ENCODE measurements at regions not wholly inside any gene's neighbourhood (a gene's known extent, or its start where the extent isn't known, plus 50 kb on each side); places are given as distances from the start of the nearest gene placed in this dataset.

DNA sequence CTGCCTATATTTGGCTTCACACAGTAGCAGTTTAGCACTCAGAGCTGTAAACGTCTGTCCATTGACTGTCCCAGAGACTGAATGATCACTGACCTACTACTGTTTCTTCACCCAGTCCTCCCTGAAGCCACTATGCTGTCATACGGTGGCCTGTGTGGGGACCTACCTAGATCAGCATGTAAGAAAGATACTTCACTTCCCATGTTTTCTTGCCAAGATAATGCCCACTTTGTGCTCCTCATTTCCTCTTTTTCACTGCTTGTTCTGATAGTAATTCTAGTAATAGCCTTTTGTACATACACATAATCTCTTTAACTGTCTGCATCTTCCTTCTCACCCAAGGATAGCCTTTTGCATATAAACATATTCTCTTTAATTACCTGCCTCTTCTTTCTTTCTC, 109.9 kb upstream of the TIAM2 start:
- Mint-ChIP-seq H3K4me3 (ENCODE audit: low read depth) (no peak overlapping the region), H3K27me3 (ENCODE audit: low read depth) (no peaks in the 10 kb centered on the region), H3K4me1 (ENCODE audit: low read depth) (no peaks in the 10 kb centered on the region), H3K27ac (no peak overlapping the region), H3K9me3 (no peaks in the 10 kb centered on the region), H3K36me3 (ENCODE audit: low read depth) (peaks cover 4% of the 10 kb centered on the region)
- intact Hi-C loops (cut with micrococcal nuclease) = no loop called here
- DNase-seq (ENCODE audit: low spot score) = no peak

DNA sequence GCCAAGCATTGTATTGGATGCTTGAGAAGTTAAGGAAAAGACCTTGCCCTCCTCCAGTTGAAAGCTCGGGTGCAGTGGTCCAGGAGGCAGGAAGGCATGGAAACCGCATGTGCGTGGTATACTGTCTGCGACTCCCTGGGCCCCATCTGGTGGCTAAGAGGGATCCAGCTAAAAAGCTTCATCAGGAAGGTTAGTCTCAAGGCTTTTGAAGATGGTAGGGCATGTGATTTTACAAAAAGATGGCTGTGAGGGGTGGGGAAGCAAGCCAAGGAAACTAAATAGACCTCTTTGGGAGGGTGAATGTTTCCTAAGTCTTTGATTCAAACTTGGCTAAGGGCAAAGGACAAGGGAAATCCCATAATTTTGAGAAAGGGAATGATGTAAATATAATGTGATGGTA, 109.1 kb upstream of the TIAM2 start:
- H3K36me3 Mint-ChIP-seq (ENCODE audit: low read depth) = peaks cover 4% of the 10 kb centered on the region
- no peaks in the 10 kb centered on the region for H3K9me3 Mint-ChIP-seq
- H3K4me3 Mint-ChIP-seq (ENCODE audit: low read depth) = no peak overlapping the region

GRCh38 chr6:154886471-154886870, 108.6 kb upstream of the TIAM2 start:
- DNase-seq (ENCODE audit: low spot score) = no peak
- no peak overlapping the region for H3K4me3 Mint-ChIP-seq (ENCODE audit: low read depth)
- intact Hi-C loops (cut with micrococcal nuclease) = no loop called here
- H3K4me1 Mint-ChIP-seq (ENCODE audit: low read depth) = peaks cover 5% of the 10 kb centered on the region
- peaks cover 4% of the 10 kb centered on the region for H3K36me3 Mint-ChIP-seq (ENCODE audit: low read depth)
- no peaks in the 10 kb centered on the region for H3K27me3 Mint-ChIP-seq (ENCODE audit: low read depth)
- no peaks in the 10 kb centered on the region for H3K9me3 Mint-ChIP-seq
- H3K27ac Mint-ChIP-seq = no peak overlapping the region

More for the DNA sequence above, 109.1 kb upstream of the TIAM2 start:
- no peak overlapping the region for H3K27ac Mint-ChIP-seq
- H3K4me1 Mint-ChIP-seq (ENCODE audit: low read depth) = peaks cover 5% of the 10 kb centered on the region
- no peak for DNase-seq (ENCODE audit: low spot score)
- intact Hi-C loops (cut with micrococcal nuclease) = no loop called here
- no peaks in the 10 kb centered on the region for H3K27me3 Mint-ChIP-seq (ENCODE audit: low read depth)

GRCh38 chr6:154887051-154887450, 108.1 kb upstream of the TIAM2 start:
- intact Hi-C loops (cut with micrococcal nuclease) = no loop called here
- no peak for DNase-seq (ENCODE audit: low spot score)
- peaks cover 5% of the 10 kb centered on the region for H3K4me1 Mint-ChIP-seq (ENCODE audit: low read depth)
- H3K9me3 Mint-ChIP-seq = no peaks in the 10 kb centered on the region
- no peaks in the 10 kb centered on the region for H3K27me3 Mint-ChIP-seq (ENCODE audit: low read depth)
- H3K4me3 Mint-ChIP-seq (ENCODE audit: low read depth) = no peak overlapping the region
- H3K27ac Mint-ChIP-seq = no peak overlapping the region
- H3K36me3 Mint-ChIP-seq (ENCODE audit: low read depth) = peaks cover 4% of the 10 kb centered on the region

DNA sequence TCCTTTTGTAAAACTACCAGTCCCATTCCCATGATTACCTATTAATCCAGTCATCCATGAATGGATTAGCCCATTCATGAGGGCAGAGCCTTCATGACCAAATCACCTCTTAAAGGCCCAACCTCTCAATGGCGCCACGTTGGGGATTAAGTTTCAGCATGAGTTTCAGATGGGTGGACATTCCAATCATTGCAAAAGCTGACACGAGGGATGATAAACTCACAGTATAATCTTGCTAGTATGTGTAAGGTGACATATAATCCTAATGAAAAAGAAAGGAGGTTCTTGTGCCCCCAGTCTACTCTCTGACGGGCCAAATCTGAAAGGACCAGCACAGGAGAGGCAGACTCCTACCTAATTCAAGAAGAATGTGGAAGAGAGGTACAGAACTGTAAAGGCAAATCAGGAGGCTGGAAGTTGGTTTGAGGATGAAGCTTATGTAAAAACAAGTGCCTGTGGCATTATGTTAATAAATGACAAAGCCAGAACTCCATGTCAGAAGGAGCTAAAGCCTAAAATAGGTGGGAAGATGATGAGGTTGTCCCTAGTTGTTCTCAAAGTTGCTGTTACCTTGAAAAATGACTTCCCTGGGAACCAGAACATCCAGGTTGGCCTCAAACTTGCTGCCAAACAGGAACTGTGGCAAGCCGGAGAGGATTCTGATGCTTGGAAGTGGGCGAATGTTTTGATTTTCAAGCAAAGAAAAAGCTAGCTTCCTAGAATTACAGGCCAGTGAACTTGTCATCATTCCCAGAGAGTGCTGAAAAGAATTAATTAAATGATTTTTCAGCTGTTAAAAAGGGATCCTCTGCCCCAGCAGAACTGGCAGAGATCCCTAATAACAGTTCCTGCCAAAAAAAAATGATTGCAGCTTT, 106.5 kb upstream of the TIAM2 start:
- Mint-ChIP-seq H3K4me1 (ENCODE audit: low read depth) (peaks cover 8% of the 10 kb centered on the region), H3K36me3 (ENCODE audit: low read depth) (no peaks in the 10 kb centered on the region), H3K9me3 (no peaks in the 10 kb centered on the region), H3K27me3 (ENCODE audit: low read depth) (no peaks in the 10 kb centered on the region), H3K27ac (no peak overlapping the region), H3K4me3 (ENCODE audit: low read depth) (no peak overlapping the region)
- DNase-seq (ENCODE audit: low spot score) = no peak
- intact Hi-C loops (cut with micrococcal nuclease) = no loop called here

DNA sequence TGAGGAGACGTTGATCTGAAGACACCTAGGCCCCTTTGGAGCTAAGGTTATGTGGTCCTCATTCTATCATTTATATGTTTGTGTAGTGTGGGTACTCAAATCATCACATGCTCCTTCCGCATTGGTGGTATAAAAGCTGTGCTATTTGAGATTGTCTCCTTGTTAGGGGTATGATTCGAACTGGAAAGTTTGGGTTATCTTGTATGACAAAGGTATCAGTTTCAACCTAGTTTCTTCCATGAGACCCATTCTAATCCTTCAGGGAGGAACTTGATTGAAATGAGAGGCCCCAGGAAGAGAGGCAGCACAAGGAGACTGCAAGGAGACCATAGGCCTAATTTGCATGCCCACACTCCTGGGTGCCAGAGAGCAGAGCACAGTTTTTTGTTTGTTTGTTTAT, 104.2 kb upstream of the TIAM2 start:
- no peak overlapping the region for H3K4me3 Mint-ChIP-seq (ENCODE audit: low read depth)
- no peaks in the 10 kb centered on the region for H3K36me3 Mint-ChIP-seq (ENCODE audit: low read depth)
- H3K27me3 Mint-ChIP-seq (ENCODE audit: low read depth) = no peaks in the 10 kb centered on the region
- H3K9me3 Mint-ChIP-seq = no peaks in the 10 kb centered on the region
- H3K27ac Mint-ChIP-seq = no peak overlapping the region
- no peak for DNase-seq (ENCODE audit: low spot score)
- H3K4me1 Mint-ChIP-seq (ENCODE audit: low read depth) = peaks cover 8% of the 10 kb centered on the region
- intact Hi-C loops (cut with micrococcal nuclease) = no loop called here

- H3K4me3 Mint-ChIP-seq (ENCODE audit: low read depth) = no peak overlapping the region
- peaks cover 8% of the 10 kb centered on the region for H3K4me1 Mint-ChIP-seq (ENCODE audit: low read depth)
- no peaks in the 10 kb centered on the region for H3K9me3 Mint-ChIP-seq
- no peak for DNase-seq (ENCODE audit: low spot score)
- no peak overlapping the region for H3K27ac Mint-ChIP-seq
- H3K27me3 Mint-ChIP-seq (ENCODE audit: low read depth) = no peaks in the 10 kb centered on the region
- no peaks in the 10 kb centered on the region for H3K36me3 Mint-ChIP-seq (ENCODE audit: low read depth)
- intact Hi-C loops (cut with micrococcal nuclease) = no loop called here
Observed at GRCh38 chr6:154891901-154892300, 103.2 kb upstream of the TIAM2 start.

DNA sequence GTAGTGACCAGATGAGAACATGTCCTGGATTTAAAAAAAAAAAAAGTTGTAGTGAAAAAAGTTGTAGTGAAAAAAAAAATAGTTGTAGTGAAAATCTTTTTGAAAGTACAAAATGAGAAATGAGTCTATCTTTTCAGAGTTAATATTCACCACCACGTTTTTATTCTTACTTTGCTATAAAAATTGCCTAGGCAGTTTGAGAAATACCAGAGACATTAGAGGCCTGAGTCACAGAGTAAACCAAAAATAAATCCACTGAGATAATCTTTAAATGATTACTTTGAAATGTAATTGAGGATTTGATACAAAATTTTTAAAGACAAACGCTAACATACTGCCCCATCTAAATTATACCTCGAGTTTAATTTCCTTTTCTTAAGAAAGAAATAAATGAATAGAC, 101.2 kb upstream of the TIAM2 start:
- no peak overlapping the region for H3K27ac Mint-ChIP-seq
- intact Hi-C loops (cut with micrococcal nuclease) = loop anchor here (1.0 kb wide), 1 partner anchor 40 kb away; no protein-coding TSS in a partner anchor
- H3K27me3 Mint-ChIP-seq (ENCODE audit: low read depth) = no peaks in the 10 kb centered on the region
- H3K4me1 Mint-ChIP-seq (ENCODE audit: low read depth) = peaks cover 8% of the 10 kb centered on the region
- H3K9me3 Mint-ChIP-seq = no peaks in the 10 kb centered on the region
- no peak overlapping the region for H3K4me3 Mint-ChIP-seq (ENCODE audit: low read depth)
- no peaks in the 10 kb centered on the region for H3K36me3 Mint-ChIP-seq (ENCODE audit: low read depth)
- DNase-seq (ENCODE audit: low spot score) = no peak

- Mint-ChIP-seq H3K27ac (no peak overlapping the region), H3K4me1 (ENCODE audit: low read depth) (peaks cover 8% of the 10 kb centered on the region)
- intact Hi-C loops (cut with micrococcal nuclease) = no loop called here
Observed at GRCh38 chr6:154894902-154895301, 100.2 kb upstream of the TIAM2 start.

GRCh38 chr6:154895841-154896240, 99.3 kb upstream of the TIAM2 start:
- H3K27ac Mint-ChIP-seq = no peak overlapping the region
- no peaks in the 10 kb centered on the region for H3K27me3 Mint-ChIP-seq (ENCODE audit: low read depth)
- intact Hi-C loops (cut with micrococcal nuclease) = no loop called here
- H3K36me3 Mint-ChIP-seq (ENCODE audit: low read depth) = no peaks in the 10 kb centered on the region
- peaks cover 5% of the 10 kb centered on the region for H3K4me1 Mint-ChIP-seq (ENCODE audit: low read depth)
- no peak overlapping the region for H3K4me3 Mint-ChIP-seq (ENCODE audit: low read depth)
- no peaks in the 10 kb centered on the region for H3K9me3 Mint-ChIP-seq
- no peak for DNase-seq (ENCODE audit: low spot score)

More at GRCh38 chr6:154894902-154895301, 100.2 kb upstream of the TIAM2 start:
- no peak for DNase-seq (ENCODE audit: low spot score)
- no peak overlapping the region for H3K4me3 Mint-ChIP-seq (ENCODE audit: low read depth)
- H3K9me3 Mint-ChIP-seq = no peaks in the 10 kb centered on the region
- no peaks in the 10 kb centered on the region for H3K36me3 Mint-ChIP-seq (ENCODE audit: low read depth)
- no peaks in the 10 kb centered on the region for H3K27me3 Mint-ChIP-seq (ENCODE audit: low read depth)

DNA sequence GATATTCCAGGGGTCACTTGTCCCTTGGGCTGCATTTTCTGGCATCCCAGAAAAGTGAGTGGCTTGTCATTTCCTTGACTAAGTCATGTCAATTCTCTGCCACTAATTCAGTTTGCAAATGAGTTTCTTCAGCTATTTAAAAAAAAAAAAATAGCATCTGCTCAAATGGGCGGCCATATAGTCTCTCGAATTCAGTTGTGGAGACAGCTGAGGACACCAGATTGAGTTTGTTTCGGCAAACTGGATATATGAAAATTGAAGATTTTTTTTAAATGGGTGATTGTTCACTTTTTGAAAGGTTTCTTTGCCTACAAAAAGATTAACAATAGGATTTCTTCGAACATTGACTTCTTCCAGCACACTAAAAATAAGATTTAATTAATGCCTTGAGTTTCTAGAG, 96.3 kb upstream of the TIAM2 start:
- no peak overlapping the region for H3K4me3 Mint-ChIP-seq (ENCODE audit: low read depth)

GRCh38 chr6:154899824-154900463, 95.2 kb upstream of the TIAM2 start:
- no peak overlapping the region for H3K27ac Mint-ChIP-seq
- H3K4me1 Mint-ChIP-seq (ENCODE audit: low read depth) = no peaks in the 10 kb centered on the region
- no peak overlapping the region for H3K4me3 Mint-ChIP-seq (ENCODE audit: low read depth)

More for the DNA sequence above, 96.3 kb upstream of the TIAM2 start:
- Mint-ChIP-seq H3K9me3 (no peaks in the 10 kb centered on the region), H3K27ac (no peak overlapping the region), H3K4me1 (ENCODE audit: low read depth) (no peaks in the 10 kb centered on the region), H3K27me3 (ENCODE audit: low read depth) (no peaks in the 10 kb centered on the region), H3K36me3 (ENCODE audit: low read depth) (no peaks in the 10 kb centered on the region)
- intact Hi-C loops (cut with micrococcal nuclease) = no loop called here
- no peak for DNase-seq (ENCODE audit: low spot score)

DNA sequence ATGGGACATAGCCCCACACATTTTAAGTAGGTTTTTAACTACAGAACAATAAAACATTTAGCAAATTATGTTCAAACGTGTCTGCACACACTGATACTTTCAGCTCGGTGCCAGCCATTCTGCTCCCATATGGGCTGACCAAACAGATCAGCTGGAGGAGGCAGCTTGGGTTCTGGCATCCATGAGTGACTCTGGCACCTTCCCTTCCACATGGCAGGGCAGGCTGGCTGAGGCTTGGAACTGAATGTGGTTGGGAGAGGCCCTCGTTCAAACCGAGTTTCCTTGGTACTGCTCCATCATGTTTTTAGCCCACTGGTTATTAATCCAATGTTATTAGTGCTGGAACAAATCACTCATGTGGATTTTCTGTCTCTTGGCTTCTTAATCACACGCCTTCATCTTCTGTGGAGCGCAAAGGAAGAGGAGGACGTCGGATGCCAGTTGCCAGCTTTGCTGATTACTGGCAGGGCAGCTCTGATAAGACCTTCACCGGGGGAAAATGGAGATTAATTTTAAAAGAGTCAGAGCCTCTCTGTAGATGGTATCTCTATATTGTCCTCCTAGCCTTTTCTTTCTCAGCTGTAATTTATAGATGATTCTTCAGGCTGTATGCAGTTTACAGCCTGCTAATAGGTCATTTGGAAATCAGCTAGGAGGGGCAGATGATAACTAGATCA, 93.1 kb upstream of the TIAM2 start:
- Mint-ChIP-seq H3K27ac (no peak overlapping the region), H3K27me3 (ENCODE audit: low read depth) (no peaks in the 10 kb centered on the region), H3K36me3 (ENCODE audit: low read depth) (no peaks in the 10 kb centered on the region), H3K4me3 (ENCODE audit: low read depth) (no peak overlapping the region), H3K9me3 (no peaks in the 10 kb centered on the region), H3K4me1 (ENCODE audit: low read depth) (no peaks in the 10 kb centered on the region)
- DNase-seq (ENCODE audit: low spot score) = no peak
- intact Hi-C loops (cut with micrococcal nuclease) = no loop called here

More at GRCh38 chr6:154899824-154900463, 95.2 kb upstream of the TIAM2 start:
- Mint-ChIP-seq H3K36me3 (ENCODE audit: low read depth) (no peaks in the 10 kb centered on the region), H3K27me3 (ENCODE audit: low read depth) (no peaks in the 10 kb centered on the region), H3K9me3 (no peaks in the 10 kb centered on the region)
- intact Hi-C loops (cut with micrococcal nuclease) = no loop called here
- no peak for DNase-seq (ENCODE audit: low spot score)

Measured in activated T-helper 2 cell treated with anti-CD3 and anti-CD28 coated beads, Interferon-gamma antibody, Interleukin-2, Interleukin-4, amounts not matched to agents 10 μg/mL and 5 μg/mL and 100 μg/mL, durations not matched to agents 14 hours and 24 hours and 36 hours (primary cell).